Vagina (tissue), 2 donors: ENCODE measurements at regions not wholly inside any gene's neighbourhood (a gene's known extent, or its start where the extent isn't known, plus 50 kb on each side); places are given as distances from the start of the nearest gene placed in this dataset.
"Not testable (repeated sequence)": the region's sequence is repeated elsewhere in the genome, so short reads cannot be mapped to it uniquely, and the experiment has no call there.

Experiments used
- DNase-seq, 2 donors: peaks; one replicate each; pipeline ENCODE4 v3.0.0-alpha.2; 2017; ENCODE audit errors: extremely low spot score in 2 of 2
- H3K27ac ChIP-seq: fragments of 200-600 bp; sonication (generic); one replicate; pipeline ENCODE4 v1.5.1; 2019
- H3K27me3 ChIP-seq: fragments of 200-600 bp; sonication (generic); one replicate; pipeline ENCODE4 v1.5.1; 2019
- H3K36me3 ChIP-seq, 2 donors: fragments of 200-600 bp; sonication (generic); one replicate each; pipeline ENCODE4 v1.5.1; 2017 to 2019
- H3K4me1 ChIP-seq: fragments of 200-600 bp; sonication (generic); one replicate; pipeline ENCODE4 v1.5.1; 2019
- H3K4me3 ChIP-seq, 2 donors: fragments of 200-600 bp; sonication (generic); 1 replicate in 1 of 2; 2 replicates in 1 of 2; pipeline ENCODE4 v1.5.1; 2016 to 2019
- H3K9me3 ChIP-seq: fragments of 200-600 bp; sonication (generic); one replicate; pipeline ENCODE4 v1.5.1; 2019
- POLR2A ChIP-seq, 2 donors: fragments of 450-650 bp; IDR thresholded peaks; one replicate each; pipeline ENCODE4 v1.6.1; 2017; ENCODE audit warnings: antibody characterized with exemption in 2 of 2, mild to moderate bottlenecking in 2 of 2, moderate library complexity in 2 of 2
- POLR2AphosphoS5 ChIP-seq, 2 donors: sonication (generic); formaldehyde crosslinking; IDR thresholded peaks; one replicate each; pipeline ENCODE4 v1.9.0; 2017; ENCODE audit warnings: antibody characterized with exemption in 2 of 2, mild to moderate bottlenecking in 2 of 2, low read depth in 1 of 2; ENCODE audit not compliant: insufficient read depth in 1 of 2
- intact Hi-C: fragments of 100-400 bp; cut with DNase I; formaldehyde crosslinking; loops from one replicate; pipeline ENCODE4 v1.15.1; 2023
- TF ChIP-seq, protein P1 (sequence below), 3 experiments: fragments of 450-650 bp in 2 of 3; fragments of 200-600 bp in 1 of 3; sonication (generic) in 1 of 3; IDR thresholded peaks; one replicate each; pipeline ENCODE4 v1.5.1; 2017 to 2019; ENCODE audit warnings: antibody characterized with exemption in 3 of 3, mild to moderate bottlenecking in 2 of 3, moderate library complexity in 2 of 3

DNA sequence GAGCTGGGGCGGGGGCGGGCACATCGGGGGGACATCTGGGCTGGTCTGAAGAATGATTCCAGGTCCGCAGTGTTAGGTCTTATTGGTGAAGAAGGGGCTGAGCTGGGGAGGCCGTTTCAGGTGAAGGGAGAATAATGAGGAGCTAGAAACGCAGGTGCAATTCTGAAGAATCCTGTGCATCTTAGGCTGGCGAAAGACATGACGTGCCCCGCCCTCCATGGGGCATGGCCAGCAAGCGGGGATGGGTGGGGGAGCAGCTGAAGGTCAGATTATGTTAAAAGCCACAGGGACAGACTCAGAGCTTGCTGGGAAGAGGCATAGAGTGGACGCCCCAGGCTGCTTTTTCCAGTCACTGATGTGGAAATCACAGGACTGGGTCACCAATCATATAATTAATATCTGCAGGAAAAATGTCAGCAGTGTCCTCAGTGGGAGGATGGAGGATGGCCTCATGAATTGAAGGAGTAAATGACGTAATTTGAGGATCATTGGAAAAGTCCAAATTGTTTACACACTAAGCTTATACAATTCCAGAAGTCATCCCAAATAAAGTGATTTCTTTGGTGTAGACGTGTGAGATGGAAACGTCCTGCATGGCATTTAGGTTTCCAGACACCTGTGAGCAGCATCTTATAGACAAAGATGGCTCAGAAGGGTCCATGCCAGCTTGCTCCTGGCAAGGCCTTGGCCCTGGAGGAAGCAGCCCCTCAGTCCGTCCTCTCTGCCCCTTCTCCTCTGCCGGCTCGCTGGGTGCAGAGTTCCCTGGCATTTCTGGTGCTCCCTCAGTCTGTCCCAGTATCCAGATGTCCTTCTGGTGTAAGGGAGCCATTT, 109.6 kb upstream of the FRMD1 start:
- DNase-seq: peak; percentile 69 to 72
- Histone ChIP-seq H3K27me3 (no peaks in the 10 kb centered on the region), H3K9me3 (no peaks in the 10 kb centered on the region), H3K4me1 (no peaks in the 10 kb centered on the region), H3K27ac (no peak overlapping the region), H3K36me3 (no peaks in the 10 kb centered on the region), H3K4me3 (no peak overlapping the region)
- intact Hi-C loops: no loop called here
- TF ChIP-seq POLR2A (IDR thresholded peaks at IDR 0.05) (no peak), POLR2AphosphoS5 (IDR thresholded peaks at IDR 0.05; ENCODE audit: insufficient read depth in 1 of 2, low read depth in 1 of 2) (no peak)
- TF ChIP-seq, protein P1, sequence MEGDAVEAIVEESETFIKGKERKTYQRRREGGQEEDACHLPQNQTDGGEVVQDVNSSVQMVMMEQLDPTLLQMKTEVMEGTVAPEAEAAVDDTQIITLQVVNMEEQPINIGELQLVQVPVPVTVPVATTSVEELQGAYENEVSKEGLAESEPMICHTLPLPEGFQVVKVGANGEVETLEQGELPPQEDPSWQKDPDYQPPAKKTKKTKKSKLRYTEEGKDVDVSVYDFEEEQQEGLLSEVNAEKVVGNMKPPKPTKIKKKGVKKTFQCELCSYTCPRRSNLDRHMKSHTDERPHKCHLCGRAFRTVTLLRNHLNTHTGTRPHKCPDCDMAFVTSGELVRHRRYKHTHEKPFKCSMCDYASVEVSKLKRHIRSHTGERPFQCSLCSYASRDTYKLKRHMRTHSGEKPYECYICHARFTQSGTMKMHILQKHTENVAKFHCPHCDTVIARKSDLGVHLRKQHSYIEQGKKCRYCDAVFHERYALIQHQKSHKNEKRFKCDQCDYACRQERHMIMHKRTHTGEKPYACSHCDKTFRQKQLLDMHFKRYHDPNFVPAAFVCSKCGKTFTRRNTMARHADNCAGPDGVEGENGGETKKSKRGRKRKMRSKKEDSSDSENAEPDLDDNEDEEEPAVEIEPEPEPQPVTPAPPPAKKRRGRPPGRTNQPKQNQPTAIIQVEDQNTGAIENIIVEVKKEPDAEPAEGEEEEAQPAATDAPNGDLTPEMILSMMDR (IDR thresholded peaks at IDR 0.05): no peak

DNA sequence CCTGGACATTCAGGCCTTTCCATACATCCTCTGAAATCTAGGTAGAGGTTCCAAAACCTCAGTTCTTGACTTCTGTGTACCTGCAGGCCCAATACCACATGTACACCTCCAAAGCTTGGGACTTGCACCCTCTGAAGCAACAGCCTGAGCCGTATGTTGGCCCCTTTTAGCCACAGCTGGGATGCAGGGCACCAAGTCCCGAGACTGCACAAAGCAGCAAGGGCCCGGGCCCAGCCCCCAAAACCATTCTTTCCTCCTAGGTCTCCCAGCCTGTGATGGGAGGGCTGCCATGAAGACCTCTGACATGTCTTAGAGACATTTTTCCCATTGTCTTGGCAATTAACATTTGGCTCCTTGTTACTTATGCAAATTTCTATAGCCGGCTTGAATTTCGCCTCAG, 107.4 kb upstream of the FRMD1 start:
- intact Hi-C loops: no loop called here
- Histone ChIP-seq H3K27me3 (no peaks in the 10 kb centered on the region), H3K36me3 (no peaks in the 10 kb centered on the region), H3K27ac (no peak overlapping the region), H3K9me3 (no peaks in the 10 kb centered on the region), H3K4me1 (no peaks in the 10 kb centered on the region), H3K4me3 (no peak overlapping the region)
- DNase-seq: peak in 1 of 2 donors; percentile 78
- no peak for TF ChIP-seq POLR2AphosphoS5 (IDR thresholded peaks at IDR 0.05; ENCODE audit: insufficient read depth in 1 of 2, low read depth in 1 of 2)
- TF ChIP-seq, protein P1 (IDR thresholded peaks at IDR 0.05): no peak
- no peak for TF ChIP-seq POLR2A (IDR thresholded peaks at IDR 0.05)

DNA sequence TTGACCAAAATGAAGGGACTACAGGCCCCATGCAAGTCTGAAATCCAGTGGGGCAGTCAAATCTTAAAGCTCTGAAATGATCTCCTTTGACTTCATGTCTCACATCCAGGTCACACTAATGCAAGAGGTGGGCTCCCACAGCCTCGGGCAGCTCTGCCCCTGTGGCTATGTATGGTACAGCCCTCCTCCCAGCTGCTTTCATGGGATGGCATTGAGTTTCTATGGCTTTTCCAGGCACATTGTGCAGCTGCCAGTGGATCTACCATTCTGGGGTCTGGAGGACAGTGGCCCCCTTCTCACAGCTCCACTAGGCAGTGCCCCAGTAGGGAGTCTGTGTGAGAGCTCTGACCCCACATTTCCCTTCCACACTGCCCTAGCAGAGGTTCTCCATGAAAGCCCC, 107.0 kb upstream of the FRMD1 start:
- peak; percentile 49 to 58 for DNase-seq
- H3K9me3 ChIP-seq, H3K4me1 ChIP-seq, intact Hi-C loops, H3K27me3 ChIP-seq, H3K27ac ChIP-seq, H3K36me3 ChIP-seq, H3K4me3 ChIP-seq: not testable (repeated sequence)

DNA sequence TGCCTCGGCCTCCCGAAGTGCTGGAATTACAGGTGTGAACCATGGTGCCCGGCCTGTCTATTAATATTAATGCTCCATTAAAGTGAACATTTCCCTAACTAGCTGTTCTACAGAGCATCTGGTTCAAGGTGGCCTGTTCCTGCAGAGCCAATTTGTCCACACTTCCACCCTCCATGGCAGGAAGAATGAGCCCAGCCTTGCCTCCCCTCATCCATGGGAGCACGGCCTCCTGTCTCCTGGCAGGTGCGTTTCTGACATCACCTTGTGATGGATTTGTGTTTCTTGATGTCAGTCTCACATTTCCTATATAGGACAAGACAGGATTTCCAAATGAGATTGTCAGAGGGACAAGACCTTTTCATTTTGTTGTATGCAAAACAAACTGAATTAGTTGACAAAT, 105.7 kb upstream of the FRMD1 start:
- Histone ChIP-seq H3K36me3 (no peaks in the 10 kb centered on the region), H3K9me3 (no peaks in the 10 kb centered on the region), H3K27me3 (no peaks in the 10 kb centered on the region), H3K4me3 (no peak overlapping the region), H3K4me1 (no peaks in the 10 kb centered on the region), H3K27ac (no peak overlapping the region)
- TF ChIP-seq, protein P1 (IDR thresholded peaks at IDR 0.05): no peak
- TF ChIP-seq POLR2A (IDR thresholded peaks at IDR 0.05): no peak
- no peak for TF ChIP-seq POLR2AphosphoS5 (IDR thresholded peaks at IDR 0.05; ENCODE audit: insufficient read depth in 1 of 2, low read depth in 1 of 2)
- DNase-seq: peak in 1 of 2 donors; percentile 52
- intact Hi-C loops: no loop called here

DNA sequence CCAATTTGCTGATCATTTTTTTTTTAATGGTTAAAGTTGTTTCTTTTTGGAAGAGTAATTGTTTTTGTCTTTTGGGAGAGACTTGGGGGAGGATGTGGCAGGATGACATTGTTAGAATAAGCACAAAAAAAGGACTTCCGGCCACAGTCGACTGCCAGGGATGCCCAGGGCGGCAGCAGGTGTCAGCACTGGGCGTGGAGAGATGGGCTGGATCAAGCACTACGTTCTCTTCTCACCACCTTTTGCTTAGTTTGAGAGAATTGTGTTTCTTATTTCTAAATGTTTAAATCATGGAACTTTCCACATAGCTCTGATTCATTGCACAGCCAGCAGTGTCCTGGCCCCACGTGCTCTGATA, 104.6 kb upstream of the FRMD1 start:
- H3K27ac ChIP-seq: no peak overlapping the region
- no peak for DNase-seq
- no peak overlapping the region for H3K4me3 ChIP-seq
- H3K27me3 ChIP-seq: no peaks in the 10 kb centered on the region
- TF ChIP-seq POLR2AphosphoS5 (IDR thresholded peaks at IDR 0.05; ENCODE audit: insufficient read depth in 1 of 2, low read depth in 1 of 2) (no peak), POLR2A (IDR thresholded peaks at IDR 0.05) (no peak)
- TF ChIP-seq, protein P1 (IDR thresholded peaks at IDR 0.05): no peak
- H3K4me1 ChIP-seq: peaks cover 1% of the 10 kb centered on the region
- H3K9me3 ChIP-seq: no peaks in the 10 kb centered on the region
- intact Hi-C loops: no loop called here
- H3K36me3 ChIP-seq: no peaks in the 10 kb centered on the region
